Ovary (tissue), 7 donors: ENCODE measurements at regions not wholly inside any gene's neighbourhood (a gene's known extent, or its start where the extent isn't known, plus 50 kb on each side); places are given as distances from the start of the nearest gene placed in this dataset.
"Not testable (repeated sequence)": the region's sequence is repeated elsewhere in the genome, so short reads cannot be mapped to it uniquely, and the experiment has no call there.

Source experiments
- DNase-seq, 5 donors: peaks; one replicate each; pipeline ENCODE4 v3.0.0-alpha.2; 2019 to 2020
- H3K27ac ChIP-seq, 2 donors: fragments of 200-600 bp; one replicate each; pipeline versions ENCODE4 v1.5.1 to v1.8.0; 2019 to 2022
- H3K27me3 ChIP-seq: fragments of 200-600 bp; one replicate; pipeline ENCODE4 v1.8.0; 2022
- H3K36me3 ChIP-seq: fragments of 200-600 bp; sonication (generic); one replicate; pipeline ENCODE4 v1.5.1; 2019
- H3K4me1 ChIP-seq: one replicate; pipeline ENCODE4 v1.8.1; 2013; ENCODE audit warnings: mild to moderate bottlenecking, moderate library complexity; ENCODE audit not compliant: insufficient read depth
- H3K4me3 ChIP-seq: fragments of 200-600 bp; sonication (generic); one replicate; pipeline ENCODE4 v1.5.1; 2017
- H3K9me3 ChIP-seq, 2 donors: fragments of 200-600 bp in 1 of 2; sonication (generic) in 1 of 2; one replicate each; pipeline versions ENCODE4 v1.5.1 to v1.8.1; 2013 to 2019; ENCODE audit warnings: mild to moderate bottlenecking in 1 of 2, moderate library complexity in 1 of 2
- CTCF ChIP-seq, 3 donors: fragments of 450-650 bp in 2 of 3; fragments of 200-600 bp in 1 of 3; IDR thresholded peaks; one replicate each; pipeline versions ENCODE4 v1.5.1 to v1.8.0; 2016 to 2022; ENCODE audit warnings: antibody characterized with exemption in 3 of 3, mild to moderate bottlenecking in 1 of 3
- EP300 ChIP-seq: sonication (generic); formaldehyde crosslinking; IDR thresholded peaks from one replicate; pipeline ENCODE4 v1.6.1; 2017; ENCODE audit warnings: antibody characterized with exemption
- POLR2A ChIP-seq: fragments of 450-650 bp; IDR thresholded peaks from one replicate; pipeline ENCODE4 v1.6.1; 2017; ENCODE audit warnings: antibody characterized with exemption, mild to moderate bottlenecking, moderate library complexity
- WGBS, 3 donors: extraction: QIAGEN DNeasy Blood & Tissue Kit in 1 of 3; methylation state at CpG; one replicate each; pipeline versions ENCODE4 v1.1.5 to v1.1.7; 2013 to 2017; 5-methylcytosine and 5-hydroxymethylcytosine counted together
- intact Hi-C, 4 donors: fragments of 100-400 bp; cut with DNase I; formaldehyde crosslinking; loops; one replicate each; pipeline versions ENCODE4 v1.11.0 to v1.15.1; 2022 to 2023
- donor health status: DM: no; HTN: no; CAD: no; lungs with moderate emphysema.
- donor health status: DM: no; HTN: no; CAD: no.
- donor health status: Bipolar disorder and iron deficiency.
- donor health status: DM: no; HTN: no; CAD: no.
- donor health status: DM: yes; HTN: yes; CAD: no.

DNA sequence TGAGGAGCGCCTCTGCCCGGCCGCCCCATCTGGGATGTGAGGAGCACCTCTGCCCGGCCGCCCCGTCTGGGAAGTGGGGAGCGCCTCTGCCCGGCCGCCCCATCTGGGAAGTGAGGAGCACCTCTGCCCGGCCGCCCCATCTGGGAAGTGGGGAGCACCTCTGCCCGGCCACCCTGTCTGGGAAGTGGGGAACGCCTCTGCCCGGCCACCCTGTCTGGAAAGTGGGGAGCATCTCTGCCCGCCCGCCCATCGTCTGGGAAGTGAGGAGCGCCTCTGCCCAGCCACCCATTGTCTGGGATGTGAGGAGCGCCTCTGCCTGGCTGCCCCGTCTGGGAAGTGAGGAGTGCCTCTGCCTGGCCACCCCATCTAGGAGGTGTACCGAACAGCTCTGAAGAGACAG, 788.1 kb downstream of the PLA2G4A start:
- 87 to 90% (median 89%) methylated on average over 12 to 21 of the region's 21 CpGs for WGBS, 3 donors
- H3K4me1 ChIP-seq, H3K27ac ChIP-seq, H3K4me3 ChIP-seq, H3K9me3 ChIP-seq, H3K27me3 ChIP-seq, H3K36me3 ChIP-seq, DNase-seq, intact Hi-C loops: not testable (repeated sequence)

GRCh38 chr1:187617776-187618175, 789.0 kb downstream of the PLA2G4A start:
- H3K4me1 ChIP-seq = no peaks in the 10 kb centered on the region
- H3K9me3 ChIP-seq = no peaks in the 10 kb centered on the region
- no peak for DNase-seq
- TF ChIP-seq EP300 = no peak
- no peak for TF ChIP-seq POLR2A
- TF ChIP-seq CTCF (IDR thresholded peaks at IDR 0.05) = no peak
- peaks cover under 1% of the 10 kb centered on the region for H3K27me3 ChIP-seq
- 90 to 98% (median 93%) methylated on average over 3 of the region's 3 CpGs for WGBS, 3 donors
- no peak overlapping the region for H3K27ac ChIP-seq
- no peaks in the 10 kb centered on the region for H3K36me3 ChIP-seq
- intact Hi-C loops = no loop called here
- H3K4me3 ChIP-seq = no peak overlapping the region

DNA sequence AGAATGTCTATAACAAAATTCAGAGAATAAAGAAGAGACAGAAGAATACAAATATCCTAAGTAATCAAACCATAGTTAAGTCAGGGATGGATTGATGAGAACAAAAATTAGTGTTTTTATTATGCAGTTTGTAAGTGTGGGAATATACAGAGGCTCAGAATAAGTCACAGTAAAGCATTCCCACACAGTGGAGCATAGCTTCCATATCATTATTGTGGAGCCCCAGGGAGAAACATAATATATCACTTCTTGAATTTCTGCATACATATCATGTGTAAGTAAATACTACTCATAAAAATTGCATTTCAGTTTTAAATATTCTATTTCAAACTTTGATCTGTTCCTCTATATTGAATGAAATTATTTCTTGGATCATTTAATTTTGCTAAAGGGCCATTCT, 790.4 kb downstream of the PLA2G4A start:
- Histone ChIP-seq H3K36me3 (no peaks in the 10 kb centered on the region), H3K27ac (no peak overlapping the region), H3K27me3 (peaks cover 2% of the 10 kb centered on the region), H3K4me1 (no peaks in the 10 kb centered on the region), H3K9me3 (no peaks in the 10 kb centered on the region), H3K4me3 (no peak overlapping the region)
- TF ChIP-seq EP300 = no peak
- TF ChIP-seq POLR2A = no peak
- TF ChIP-seq CTCF (IDR thresholded peaks at IDR 0.05) = no peak
- intact Hi-C loops = no loop called here
- DNase-seq = no peak

- no peaks in the 10 kb centered on the region for H3K4me1 ChIP-seq
- intact Hi-C loops = no loop called here
- no peak for DNase-seq
- H3K27me3 ChIP-seq = peaks cover 2% of the 10 kb centered on the region
- TF ChIP-seq CTCF (IDR thresholded peaks at IDR 0.05) = no peak
- no peak for TF ChIP-seq POLR2A
- no peak for TF ChIP-seq EP300
- no peak overlapping the region for H3K4me3 ChIP-seq
- 84 to 90% (median 85%) methylated on average over 3 of the region's 3 CpGs for WGBS, 3 donors
- no peaks in the 10 kb centered on the region for H3K36me3 ChIP-seq
- H3K27ac ChIP-seq = no peak overlapping the region
- H3K9me3 ChIP-seq = no peaks in the 10 kb centered on the region
Observed at GRCh38 chr1:187621951-187622350, 793.2 kb downstream of the PLA2G4A start.

DNA sequence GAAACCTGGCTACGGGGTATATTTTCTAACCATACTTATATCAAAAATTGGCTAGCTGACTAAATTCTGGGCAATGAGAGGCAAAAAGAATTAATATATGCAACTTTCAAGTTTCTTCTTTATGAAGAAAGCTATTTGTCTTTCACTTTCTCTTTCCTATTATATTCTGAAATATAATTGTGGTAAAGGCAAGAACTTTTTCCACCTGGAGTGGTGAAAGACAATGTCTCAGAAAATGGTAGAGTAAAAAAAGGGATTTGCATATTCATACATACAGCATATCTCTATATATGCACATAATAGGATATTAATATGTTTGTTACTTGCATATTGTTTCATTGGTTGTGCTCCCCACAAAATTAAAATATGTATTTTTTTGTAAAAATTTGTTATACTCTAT, 793.8 kb downstream of the PLA2G4A start:
- 0 to 37% (median 0%) methylated on average over 1 of the region's 1 CpG for WGBS, 3 donors

More for the DNA sequence above, 793.8 kb downstream of the PLA2G4A start:
- Histone ChIP-seq H3K27ac (no peak overlapping the region), H3K4me3 (no peak overlapping the region), H3K27me3 (peaks cover 2% of the 10 kb centered on the region), H3K9me3 (no peaks in the 10 kb centered on the region), H3K36me3 (no peaks in the 10 kb centered on the region), H3K4me1 (no peaks in the 10 kb centered on the region)
- TF ChIP-seq POLR2A (no peak), EP300 (no peak), CTCF (IDR thresholded peaks at IDR 0.05) (no peak)
- DNase-seq = no peak
- intact Hi-C loops = no loop called here
